HAP-1 (cell line): ENCODE measurements at regions not wholly inside any gene's neighbourhood (a gene's known extent, or its start where the extent isn't known, plus 50 kb on each side); places are given as distances from the start of the nearest gene placed in this dataset.

Experiments
- DNase-seq, 2 experiments: peaks; one replicate each; pipeline ENCODE4 v3.0.0-alpha.2; 2016 to 2020; ENCODE audit warnings: low spot score in 2 of 2
- H3K27me3 ChIP-seq: fragments of 250-450 bp; sonication (Bioruptor Pico); 2 replicates; pipeline ENCODE4 v1.5.1; 2020; ENCODE audit warnings: low read depth, mild to moderate bottlenecking, moderate library complexity
- H3K36me3 ChIP-seq: fragments of 250-450 bp; sonication (Bioruptor Pico); replicated peaks from 2 replicates; pipeline ENCODE4 v1.5.1; 2020; ENCODE audit warnings: mild to moderate bottlenecking
- H3K4me1 ChIP-seq: fragments of 250-450 bp; sonication (Bioruptor Pico); 2 replicates; pipeline ENCODE4 v1.5.1; 2020; ENCODE audit warnings: mild to moderate bottlenecking
- H3K4me3 ChIP-seq: fragments of 250-450 bp; sonication (Bioruptor Pico); 2 replicates; pipeline ENCODE4 v1.5.1; 2020; ENCODE audit warnings: mild to moderate bottlenecking, moderate library complexity
- H3K9me3 ChIP-seq: fragments of 250-450 bp; sonication (Bioruptor Pico); 2 replicates; pipeline ENCODE4 v1.5.1; 2020; ENCODE audit warnings: mild to moderate bottlenecking, moderate library complexity
- in situ Hi-C: fragments of 300-500 bp; cut with MboI; formaldehyde crosslinking; loops from 3 replicates; pipeline ENCODE4 v1.14.3; 2020; ENCODE audit warnings: low sequenced_read_pairs, inconsistent platforms, mixed read lengths

DNA sequence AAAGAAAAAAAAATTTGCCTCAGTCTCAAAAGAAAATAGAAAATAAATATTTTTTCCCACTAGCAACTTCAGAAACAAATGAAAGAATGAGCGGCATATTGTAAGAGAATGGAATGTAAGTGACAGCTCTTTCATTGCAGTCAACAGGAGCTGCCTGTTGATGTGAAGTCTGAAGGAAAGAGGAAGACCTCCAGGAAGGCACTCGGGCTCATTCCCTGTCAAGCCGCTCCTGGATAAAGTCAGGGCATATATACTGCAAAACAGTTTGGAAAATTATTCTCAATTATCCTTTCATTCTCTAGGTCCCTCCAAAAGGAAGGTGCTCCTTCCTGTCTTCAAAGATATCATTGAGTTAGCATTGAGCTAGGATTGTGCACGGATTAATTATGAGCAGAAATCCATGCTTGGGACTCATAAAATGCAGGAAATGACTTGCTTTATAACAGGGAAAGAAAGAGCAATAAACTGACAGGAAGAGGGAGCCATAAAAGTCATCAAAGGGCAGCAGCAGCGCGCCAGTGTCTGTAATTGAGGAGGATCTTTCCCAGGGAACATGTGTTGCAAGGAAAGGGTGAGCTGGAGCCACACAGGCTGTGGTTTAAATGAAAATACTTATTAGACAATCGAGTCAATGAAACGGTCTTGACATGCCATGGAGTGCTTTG is 218.2 kb downstream of the C6orf118 start:
- no peaks in the 10 kb centered on the region for H3K27me3 ChIP-seq
- no peaks in the 10 kb centered on the region for H3K36me3 ChIP-seq
- in situ Hi-C loops, result no loop called here
- no peak overlapping the region for H3K4me3 ChIP-seq
- no peaks in the 10 kb centered on the region for H3K4me1 ChIP-seq
- no peak for DNase-seq
- H3K9me3 ChIP-seq, result no peaks in the 10 kb centered on the region

DNA sequence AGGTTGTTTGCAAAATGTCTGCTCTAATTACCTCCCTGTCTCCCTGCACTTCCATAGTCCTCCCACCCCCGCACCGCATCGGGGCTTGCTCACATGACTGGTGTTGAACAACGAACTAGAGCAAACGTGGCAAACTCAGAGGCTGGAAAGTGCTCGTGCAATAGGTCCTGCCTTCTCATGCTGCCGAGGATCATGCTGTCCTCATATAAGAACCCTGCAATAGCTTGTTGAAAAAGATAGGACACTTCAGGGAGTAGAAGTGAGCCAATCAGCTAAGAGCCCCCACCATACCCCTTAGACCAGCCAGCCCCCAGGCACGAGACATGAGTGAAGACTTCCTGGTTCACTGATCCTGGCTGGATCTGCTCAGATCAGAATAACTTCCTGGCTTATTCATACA is 219.2 kb downstream of the C6orf118 start:
- H3K4me3 ChIP-seq, result no peak overlapping the region
- in situ Hi-C loops, result no loop called here
- H3K36me3 ChIP-seq, result no peaks in the 10 kb centered on the region

GRCh38 chr6:165086814-165087213 is 222.6 kb downstream of the C6orf118 start:
- Histone ChIP-seq H3K27me3 (no peaks in the 10 kb centered on the region), H3K9me3 (no peaks in the 10 kb centered on the region), H3K4me3 (no peak overlapping the region), H3K36me3 (no peaks in the 10 kb centered on the region), H3K4me1 (no peaks in the 10 kb centered on the region)
- DNase-seq, result no peak
- in situ Hi-C loops, result no loop called here

More for the DNA sequence above, 219.2 kb downstream of the C6orf118 start:
- Histone ChIP-seq H3K27me3 (no peaks in the 10 kb centered on the region), H3K4me1 (no peaks in the 10 kb centered on the region), H3K9me3 (no peaks in the 10 kb centered on the region)
- DNase-seq, result no peak

- H3K4me3 ChIP-seq, result no peak overlapping the region
- DNase-seq, result no peak
- in situ Hi-C loops, result no loop called here
- no peaks in the 10 kb centered on the region for H3K9me3 ChIP-seq
- H3K4me1 ChIP-seq, result no peaks in the 10 kb centered on the region
- no peaks in the 10 kb centered on the region for H3K36me3 ChIP-seq
- H3K27me3 ChIP-seq, result no peaks in the 10 kb centered on the region
These were observed 226.8 kb downstream of the C6orf118 start for GRCh38 chr6:165082636-165083035.

- Histone ChIP-seq H3K4me3 (no peak overlapping the region), H3K4me1 (no peaks in the 10 kb centered on the region), H3K36me3 (no peaks in the 10 kb centered on the region), H3K27me3 (no peaks in the 10 kb centered on the region), H3K9me3 (no peaks in the 10 kb centered on the region)
- in situ Hi-C loops, result no loop called here
- no peak for DNase-seq
These were observed 227.4 kb downstream of the C6orf118 start for GRCh38 chr6:165081944-165082532.

DNA sequence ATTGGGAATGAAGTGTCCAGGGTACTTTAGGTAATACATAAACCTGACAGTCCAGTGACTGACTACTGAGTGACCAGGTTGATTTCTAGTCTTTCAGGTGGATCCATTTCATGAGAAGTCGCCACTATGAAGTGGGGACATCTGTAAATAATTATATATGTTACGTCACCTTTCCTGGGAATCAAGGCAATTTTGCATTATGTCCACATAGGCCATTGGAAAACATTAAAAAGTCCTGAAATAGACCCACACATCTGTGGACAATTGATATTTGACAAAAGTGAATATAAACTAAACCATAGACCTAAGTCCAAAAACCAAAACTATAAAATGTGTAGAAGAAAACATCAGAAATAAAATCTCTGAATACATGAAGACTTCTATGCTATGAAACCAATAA is 231.5 kb downstream of the C6orf118 start:
- DNase-seq, result no peak
- no peaks in the 10 kb centered on the region for H3K27me3 ChIP-seq
- in situ Hi-C loops, result no loop called here

GRCh38 chr6:165071906-165072305 is 237.5 kb downstream of the C6orf118 start:
- Histone ChIP-seq H3K27me3 (no peaks in the 10 kb centered on the region), H3K4me3 (no peak overlapping the region), H3K36me3 (no peaks in the 10 kb centered on the region), H3K4me1 (peaks cover 2% of the 10 kb centered on the region; the same call in 1 of the 2 replicates), H3K9me3 (no peaks in the 10 kb centered on the region)
- DNase-seq, result no peak
- in situ Hi-C loops, result no loop called here

More for the DNA sequence above, 231.5 kb downstream of the C6orf118 start:
- Histone ChIP-seq H3K36me3 (no peaks in the 10 kb centered on the region), H3K4me3 (no peak overlapping the region), H3K9me3 (no peaks in the 10 kb centered on the region), H3K4me1 (peaks cover 2% of the 10 kb centered on the region; the same call in 1 of the 2 replicates)

GRCh38 chr6:165060720-165061119 is 248.7 kb downstream of the C6orf118 start:
- no peaks in the 10 kb centered on the region for H3K36me3 ChIP-seq
- H3K4me1 ChIP-seq, result no peaks in the 10 kb centered on the region
- H3K4me3 ChIP-seq, result no peak overlapping the region
- no peaks in the 10 kb centered on the region for H3K27me3 ChIP-seq
- in situ Hi-C loops, result no loop called here
- H3K9me3 ChIP-seq, result no peaks in the 10 kb centered on the region
- no peak for DNase-seq

DNA sequence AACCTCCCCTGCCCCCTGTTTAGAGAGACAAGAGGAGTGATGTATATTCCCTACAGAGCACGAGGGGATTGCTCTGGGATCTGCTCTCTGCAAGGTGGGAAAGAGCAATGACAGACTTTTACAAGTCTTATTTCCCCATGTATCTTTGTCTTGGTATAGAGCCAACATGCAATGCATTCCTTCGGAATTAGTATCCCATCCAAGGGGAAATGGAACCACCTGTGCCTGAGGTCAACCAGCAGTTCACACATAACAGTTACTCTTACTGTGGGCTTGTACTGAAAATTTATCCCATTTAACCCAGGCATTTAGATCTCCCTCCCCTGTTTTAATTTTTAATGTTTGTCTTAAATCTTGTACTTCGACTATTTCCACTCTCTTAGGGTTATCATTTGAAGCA is 250.4 kb downstream of the C6orf118 start:
- no peaks in the 10 kb centered on the region for H3K36me3 ChIP-seq

GRCh38 chr6:165056292-165056691 is 253.1 kb downstream of the C6orf118 start:
- no peak overlapping the region for H3K4me3 ChIP-seq
- H3K4me1 ChIP-seq, result no peaks in the 10 kb centered on the region
- H3K36me3 ChIP-seq, result no peaks in the 10 kb centered on the region
- DNase-seq, result no peak
- H3K9me3 ChIP-seq, result no peaks in the 10 kb centered on the region
- no peaks in the 10 kb centered on the region for H3K27me3 ChIP-seq
- in situ Hi-C loops, result no loop called here

More for the DNA sequence above, 250.4 kb downstream of the C6orf118 start:
- Histone ChIP-seq H3K9me3 (no peaks in the 10 kb centered on the region), H3K4me1 (no peaks in the 10 kb centered on the region), H3K4me3 (no peak overlapping the region), H3K27me3 (no peaks in the 10 kb centered on the region)
- in situ Hi-C loops, result no loop called here
- no peak for DNase-seq

- Histone ChIP-seq H3K4me3 (no peak overlapping the region), H3K36me3 (no peaks in the 10 kb centered on the region), H3K4me1 (no peaks in the 10 kb centered on the region), H3K27me3 (no peaks in the 10 kb centered on the region), H3K9me3 (no peaks in the 10 kb centered on the region)
- in situ Hi-C loops, result no loop called here
- DNase-seq, result no peak
These were observed 254.2 kb downstream of the C6orf118 start for GRCh38 chr6:165055231-165055630.

- DNase-seq, result no peak
- no peaks in the 10 kb centered on the region for H3K4me1 ChIP-seq
- no peaks in the 10 kb centered on the region for H3K9me3 ChIP-seq
- H3K36me3 ChIP-seq, result no peaks in the 10 kb centered on the region
- no peak overlapping the region for H3K4me3 ChIP-seq
- no peaks in the 10 kb centered on the region for H3K27me3 ChIP-seq
- in situ Hi-C loops, result no loop called here
These were observed 256.6 kb downstream of the C6orf118 start for GRCh38 chr6:165052561-165053480.

DNA sequence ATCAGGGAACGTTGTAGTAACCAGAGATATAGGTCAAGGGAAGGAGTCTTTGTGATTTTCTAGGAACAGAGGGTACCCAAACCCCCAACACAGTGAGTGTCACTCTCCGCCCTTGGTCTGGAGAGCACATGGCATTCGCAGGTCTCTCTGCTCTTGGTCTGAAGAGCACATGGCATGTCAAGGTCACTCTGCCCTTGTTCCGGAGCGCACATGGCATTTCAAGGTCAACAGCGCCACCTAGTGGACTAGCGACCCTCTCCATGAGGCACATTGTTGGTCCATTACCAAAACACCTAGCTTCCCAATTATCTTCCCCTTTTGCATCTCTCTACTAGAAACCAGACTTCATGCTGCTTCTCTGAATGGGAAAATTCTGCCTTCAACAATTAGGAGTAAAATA is 260.0 kb downstream of the C6orf118 start:
- DNase-seq, result peak; percentile 58 to 86
- no peaks in the 10 kb centered on the region for H3K9me3 ChIP-seq
- no peaks in the 10 kb centered on the region for H3K4me1 ChIP-seq
- H3K27me3 ChIP-seq, result no peaks in the 10 kb centered on the region
- no peak overlapping the region for H3K4me3 ChIP-seq
- in situ Hi-C loops, result no loop called here
- no peaks in the 10 kb centered on the region for H3K36me3 ChIP-seq

- no peak for DNase-seq
- H3K9me3 ChIP-seq, result no peaks in the 10 kb centered on the region
- in situ Hi-C loops, result no loop called here
These were observed 261.5 kb downstream of the C6orf118 start for GRCh38 chr6:165047952-165048351.

More at GRCh38 chr6:165047952-165048351, 261.5 kb downstream of the C6orf118 start:
- no peaks in the 10 kb centered on the region for H3K27me3 ChIP-seq
- no peak overlapping the region for H3K4me3 ChIP-seq
- H3K4me1 ChIP-seq, result no peaks in the 10 kb centered on the region
- no peaks in the 10 kb centered on the region for H3K36me3 ChIP-seq
